NCI-H446 (cell line): ENCODE measurements at regions not wholly inside any gene's neighbourhood (a gene's known extent, or its start where the extent isn't known, plus 50 kb on each side); places are given as distances from the start of the nearest gene placed in this dataset.

Source experiments
- DNase-seq, 2 experiments: peaks; one replicate each; lab custom pipeline; 2025; lab: John Stamatoyannopoulos, UW

GRCh38 chr15:69626095-69627066 lies 173.8 kb downstream of the RPLP1 start:
- no peak for DNase-seq

GRCh38 chr15:69627548-69628158 lies 175.0 kb downstream of the RPLP1 start:
- no peak for DNase-seq

GRCh38 chr15:69628256-69629093 lies 175.9 kb downstream of the RPLP1 start:
- no peak for DNase-seq

- no peak for DNase-seq
Observed at GRCh38 chr15:69629631-69630161, 177.1 kb downstream of the RPLP1 start.

GRCh38 chr15:69631005-69631404 lies 178.4 kb downstream of the RPLP1 start:
- DNase-seq, result no peak

- DNase-seq, result no peak
Observed at GRCh38 chr15:69631978-69632377, 179.4 kb downstream of the RPLP1 start.

- no peak for DNase-seq
Observed at GRCh38 chr15:69634860-69635259, 182.2 kb downstream of the RPLP1 start.

GRCh38 chr15:69636169-69636915 lies 183.7 kb downstream of the RPLP1 start:
- no peak for DNase-seq

GRCh38 chr15:69637818-69638217 lies 185.2 kb downstream of the RPLP1 start:
- no peak for DNase-seq

GRCh38 chr15:69643476-69643875 lies 190.9 kb downstream of the RPLP1 start:
- no peak for DNase-seq

- no peak for DNase-seq
Observed at GRCh38 chr15:69643971-69644370, 191.4 kb downstream of the RPLP1 start.

- no peak for DNase-seq
Observed at GRCh38 chr15:69644876-69645275, 192.3 kb downstream of the RPLP1 start.

GRCh38 chr15:69647142-69647513 lies 194.5 kb downstream of the RPLP1 start:
- no peak for DNase-seq

GRCh38 chr15:69648212-69648611 lies 195.6 kb downstream of the RPLP1 start:
- DNase-seq, result no peak

- DNase-seq, result no peak
Observed at GRCh38 chr15:69648775-69649735, 196.4 kb downstream of the RPLP1 start.

- no peak for DNase-seq
Observed at GRCh38 chr15:69652293-69652692, 199.7 kb downstream of the RPLP1 start.

GRCh38 chr15:69652751-69653305 lies 200.2 kb downstream of the RPLP1 start:
- no peak for DNase-seq

GRCh38 chr15:69653306-69653705 lies 200.7 kb downstream of the RPLP1 start:
- no peak for DNase-seq

- no peak for DNase-seq
Observed at GRCh38 chr15:69653846-69654245, 201.2 kb downstream of the RPLP1 start.
